GM12878 (cell line): ENCODE measurements at regions not wholly inside any gene's neighbourhood (a gene's known extent, or its start where the extent isn't known, plus 50 kb on each side); places are given as distances from the start of the nearest gene placed in this dataset.

ENCODE experiments used
- ATAC-seq: fragments of 200-7000 bp; cut with Tn5 transposase; 3 replicates; pipeline ENCODE4 v1.9.1; 2020; ENCODE audit warnings: mild to moderate bottlenecking, moderate library complexity
- BruUV-seq: library from RNA; stranded (reverse); fragments of 400-500 nt; replicated peaks from 2 replicates; lab custom pipeline; 2021; lab: Mats Ljungman, UMichigan
- CTCF ChIA-PET: fragments of 300-600 bp; sonication (Branson Sonifier 250); formaldehyde crosslinking; extraction: SDS; loops from one replicate; lab custom pipeline; 2021; ENCODE audit warnings: inconsistent platforms; lab: Yijun Ruan, JAX
- POLR2A ChIA-PET: fragments of 350-600 bp; formaldehyde crosslinking; extraction: SDS; loops from one replicate; lab custom pipeline; 2021; ENCODE audit warnings: inconsistent platforms; lab: Charles Lee
- RAD21 ChIA-PET: fragments of 300-600 bp; sonication (Branson Sonifier 250); formaldehyde crosslinking; loops from one replicate; lab custom pipeline; 2023; ENCODE audit warnings: antibody characterized with exemption; ENCODE audit not compliant: unreplicated experiment; lab: Charles Lee
- SMC1A ChIA-PET: fragments of 300-600 bp; sonication (Branson Sonifier 250); formaldehyde crosslinking; loops from one replicate; lab custom pipeline; 2023; ENCODE audit not compliant: unreplicated experiment, uncharacterized antibody; lab: Charles Lee
- DNase-seq: peaks from one replicate; pipeline ENCODE4 v3.0.0-alpha.2; 2011; ENCODE audit warnings: low read depth, low spot score
- FAIRE-seq: peaks from 3 replicates; lab custom pipeline; 2011; peaks lifted over from hg19 to GRCh38; lab: Jason Lieb, UNC
- H2AFZ ChIP-seq: 2 replicates; pipeline ENCODE4 v1.6.0; 2011; ENCODE audit warnings: low read depth, low read length, control low read depth; ENCODE audit not compliant: control insufficient read depth
- H3K27ac ChIP-seq: 2 replicates; pipeline ENCODE4 v1.5.1; 2011; ENCODE audit warnings: control low read depth; ENCODE audit not compliant: control insufficient read depth, insufficient read depth
- H3K27me3 ChIP-seq, 2 experiments: replicated peaks in 1 of 2; 2 replicates each; pipeline versions ENCODE4 v1.6.0 to v1.6.1; 2011; ENCODE audit warnings: low read length in 1 of 2; ENCODE audit not compliant: control insufficient read depth in 2 of 2, insufficient read depth in 2 of 2
- H3K36me3 ChIP-seq, 2 experiments: 2 replicates each; pipeline ENCODE4 v1.5.1; 2011; ENCODE audit warnings: low read length in 1 of 2; ENCODE audit not compliant: control insufficient read depth in 2 of 2, insufficient read depth in 2 of 2
- H3K4me1 ChIP-seq: 2 replicates; pipeline ENCODE4 v1.6.1; 2011; ENCODE audit warnings: mild to moderate bottlenecking, low read length, moderate library complexity, mixed read lengths; ENCODE audit not compliant: control insufficient read depth, insufficient read depth
- H3K4me2 ChIP-seq: 2 replicates; pipeline ENCODE4 v1.6.0; 2011; ENCODE audit warnings: control low read depth; ENCODE audit not compliant: control insufficient read depth, insufficient read depth
- H3K4me3 ChIP-seq: fragments of 200-600 bp; sonication (generic); 2 replicates; pipeline ENCODE4 v1.5.1; 2016
- H3K79me2 ChIP-seq: 2 replicates; pipeline ENCODE4 v1.6.0; 2011; ENCODE audit warnings: low read length; ENCODE audit not compliant: control insufficient read depth, insufficient read depth
- H3K9ac ChIP-seq: 2 replicates; pipeline ENCODE4 v1.8.0; 2011; ENCODE audit warnings: low read length, control low read depth, mixed read lengths; ENCODE audit not compliant: control insufficient read depth, insufficient read depth
- H3K9me3 ChIP-seq: replicated peaks from 3 replicates; pipeline ENCODE4 v1.5.1; 2011; ENCODE audit warnings: mild to moderate bottlenecking, low read length; ENCODE audit not compliant: control insufficient read depth, insufficient read depth
- H4K20me1 ChIP-seq: 2 replicates; pipeline ENCODE4 v1.6.0; 2011; ENCODE audit not compliant: control insufficient read depth, insufficient read depth
- PAX8 ChIP-seq: fragments of 450-650 bp; IDR thresholded peaks from 2 replicates; pipeline ENCODE4 v1.6.1; 2017; ENCODE audit warnings: mild to moderate bottlenecking, moderate library complexity
- PML ChIP-seq: IDR thresholded peaks from 2 replicates; pipeline ENCODE4 v1.6.1; 2012; ENCODE audit warnings: low read length, inconsistent platforms
- POLR2AphosphoS2 ChIP-seq: IDR thresholded peaks from 2 replicates; pipeline ENCODE4 v1.6.1; 2011; ENCODE audit warnings: low read depth, mild to moderate bottlenecking, low read length, improper control_type of control experiment, moderate library complexity
- RAD21 ChIP-seq: IDR thresholded peaks from 2 replicates; pipeline ENCODE4 v1.6.1; 2011; ENCODE audit warnings: mild to moderate bottlenecking, low read depth, low read length, moderate library complexity; ENCODE audit not compliant: insufficient read depth
- RUNX3 ChIP-seq: IDR thresholded peaks from 2 replicates; pipeline ENCODE4 v1.6.1; 2012; ENCODE audit warnings: low read length, inconsistent platforms
- TCF3 ChIP-seq: IDR thresholded peaks from 2 replicates; pipeline ENCODE4 v1.6.1; 2012; ENCODE audit warnings: low read depth, mild to moderate bottlenecking, low read length, borderline replicate concordance; ENCODE audit not compliant: insufficient read depth
- USF2 ChIP-seq: IDR thresholded peaks from 2 replicates; pipeline ENCODE4 v1.6.1; 2011; ENCODE audit warnings: low read depth, low read length, improper control_type of control experiment, borderline replicate concordance
- WGBS: methylation state at CpG from one replicate; pipeline ENCODE4 v1.1.6; 2016; ENCODE audit warnings: low lambda C conversion rate; ENCODE audit not compliant: insufficient replicate concordance, insufficient coverage; ENCODE audit errors: missing lambda C conversion rate; 5-methylcytosine and 5-hydroxymethylcytosine counted together
- in situ Hi-C: fragments of 300-500 bp; cut with MboI; formaldehyde crosslinking; loops from 9 replicates; pipeline ENCODE4 v1.14.3; 2018; ENCODE audit warnings: mixed read lengths
- intact Hi-C: fragments of 100-400 bp; cut with micrococcal nuclease; formaldehyde crosslinking; loops from one replicate; pipeline ENCODE4 v1.14.2; 2022; ENCODE audit not compliant: unreplicated experiment

DNA sequence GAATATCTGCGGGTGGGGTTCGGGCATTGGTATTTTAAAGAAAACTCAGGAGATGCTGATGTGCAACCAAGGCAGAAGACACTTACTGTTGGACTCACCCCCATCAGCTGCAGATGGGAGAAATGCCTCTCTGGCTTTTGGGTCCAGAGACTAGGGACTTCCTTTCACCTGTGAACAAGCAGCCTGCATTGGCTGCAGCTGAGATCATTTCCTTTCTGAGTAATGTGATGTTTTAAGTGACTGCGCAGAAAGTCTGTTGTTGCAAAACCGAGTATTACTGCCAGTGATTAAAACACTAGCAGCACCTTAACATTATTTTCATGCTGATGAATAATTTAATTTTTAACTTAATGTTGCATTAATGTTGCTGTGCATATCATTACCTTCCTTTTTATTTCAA is 143.0 kb downstream of the TSN start:
- TF ChIP-seq RAD21 (no peak), USF2 (no peak)
- intact Hi-C loops (no loop called here), in situ Hi-C loops (no loop called here)
- POLR2A ChIA-PET, result no interaction called here
- ATAC-seq, result no peak
- CTCF ChIA-PET, result interaction anchor here (1.2 to 1.9 kb wide), 2 partner anchors 10 to 20 kb away, joined by 4 to 9 read pairs; no protein-coding TSS in a partner anchor
- no peak overlapping the region for H2AFZ ChIP-seq
- RAD21 ChIA-PET, result no interaction called here
- H3K9ac ChIP-seq, result no peak overlapping the region
- BruUV-seq, result no TSS peak
- H3K27me3 ChIP-seq, result peaks cover 0 to 1% of the 10 kb centered on the region in 2 experiments; a peak in 2 of 4 replicates
- WGBS, result 54% methylated on average over 4 of the region's 4 CpGs
- no peak overlapping the region for H3K27ac ChIP-seq
- DNase-seq, result no peak
- SMC1A ChIA-PET, result no interaction called here
- no peak for FAIRE-seq
- H3K79me2 ChIP-seq, result no peaks in the 10 kb centered on the region
- no peaks in the 10 kb centered on the region for H4K20me1 ChIP-seq
- no peaks in the 10 kb centered on the region for H3K36me3 ChIP-seq
- H3K4me2 ChIP-seq, result no peak overlapping the region
- H3K4me3 ChIP-seq, result no peak overlapping the region
- no peaks in the 10 kb centered on the region for H3K4me1 ChIP-seq
- H3K9me3 ChIP-seq, result no peaks in the 10 kb centered on the region

DNA sequence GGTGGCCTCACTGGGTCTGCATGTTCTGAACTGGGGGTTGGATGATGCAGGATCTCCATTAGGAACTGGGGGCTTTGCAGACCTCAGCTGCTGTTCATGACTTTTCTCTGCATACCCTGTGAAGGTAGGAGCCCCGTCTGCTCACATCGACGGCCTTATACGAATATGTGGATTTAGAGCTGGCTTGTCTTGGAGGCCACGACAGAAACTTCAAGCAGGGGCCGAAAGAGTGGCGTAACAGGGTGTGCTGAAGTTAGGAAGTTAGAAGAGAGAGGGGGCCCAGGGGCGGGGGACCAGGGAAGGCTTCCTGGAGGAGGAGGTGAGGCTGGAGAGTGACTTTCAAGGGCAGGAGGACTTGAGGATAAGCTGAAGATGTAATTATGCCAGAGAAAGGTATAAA is 144.9 kb downstream of the TSN start:
- Histone ChIP-seq H3K27me3 (peaks cover 0 to 3% of the 10 kb centered on the region in 2 experiments; a peak in 2 of 4 replicates), H3K9ac (no peak overlapping the region), H3K4me2 (no peak overlapping the region), H3K4me1 (no peaks in the 10 kb centered on the region), H3K4me3 (no peak overlapping the region), H3K79me2 (no peaks in the 10 kb centered on the region), H3K9me3 (no peaks in the 10 kb centered on the region), H3K36me3 (no peaks in the 10 kb centered on the region), H4K20me1 (no peaks in the 10 kb centered on the region), H2AFZ (no peak overlapping the region), H3K27ac (no peak overlapping the region)
- DNase-seq (no peak), ATAC-seq (no peak), FAIRE-seq (no peak)
- ChIA-PET POLR2A (no interaction called here), SMC1A (no interaction called here), CTCF (interaction anchor here (1.3 kb wide), 1 partner anchor 41 kb away, joined by 4 read pairs; no protein-coding TSS in a partner anchor), RAD21 (interaction anchor here (1.1 kb wide), 1 partner anchor 89 kb away, joined by 3 read pairs; no protein-coding TSS in a partner anchor)
- 4% methylated on average over 8 of the region's 8 CpGs for WGBS
- in situ Hi-C loops (no loop called here), intact Hi-C loops (no loop called here)
- TF ChIP-seq RUNX3, result no peak
- TF ChIP-seq PML, result no peak
- TF ChIP-seq PAX8, result no peak
- TF ChIP-seq POLR2AphosphoS2, result no peak
- no peak for TF ChIP-seq TCF3
- BruUV-seq, result no TSS peak
